GM23338 (cell line): ENCODE measurements at regions not wholly inside any gene's neighbourhood (a gene's known extent, or its start where the extent isn't known, plus 50 kb on each side); places are given as distances from the start of the nearest gene placed in this dataset.

Experiments used
- ATAC-seq: fragments of 200-7000 bp; cut with Tn5 transposase; 3 replicates; pipeline ENCODE4 v1.9.1; 2020
- DNase-seq: peaks from one replicate; pipeline ENCODE4 v3.0.0-alpha.2; 2015; ENCODE audit warnings: low spot score
- H2AFZ ChIP-seq: fragments of 200-600 bp; sonication (generic); 2 replicates; pipeline ENCODE4 v1.8.0; 2016; ENCODE audit warnings: antibody characterized with exemption, mild to moderate bottlenecking, moderate library complexity
- H3F3A ChIP-seq: fragments of 200-600 bp; sonication (generic); replicated peaks from 2 replicates; pipeline ENCODE4 v1.8.0; 2017; ENCODE audit warnings: antibody characterized with exemption, mixed run types, low read depth
- H3K27ac ChIP-seq: fragments of 200-600 bp; sonication (generic); 2 replicates; pipeline ENCODE4 v1.6.1; 2016; ENCODE audit warnings: low read depth
- H3K27me3 ChIP-seq: fragments of 200-600 bp; sonication (generic); 2 replicates; pipeline ENCODE4 v1.8.0; 2016; ENCODE audit warnings: mild to moderate bottlenecking, mixed run types, moderate library complexity; ENCODE audit not compliant: insufficient read depth
- H3K36me3 ChIP-seq: fragments of 200-600 bp; sonication (generic); 2 replicates; pipeline ENCODE4 v1.8.0; 2016; ENCODE audit warnings: mild to moderate bottlenecking; ENCODE audit not compliant: insufficient read depth
- H3K4me1 ChIP-seq: fragments of 200-600 bp; sonication (generic); 2 replicates; pipeline ENCODE4 v1.8.0; 2016; ENCODE audit warnings: mild to moderate bottlenecking, moderate library complexity; ENCODE audit not compliant: insufficient read depth
- H3K4me2 ChIP-seq: fragments of 200-600 bp; sonication (generic); 2 replicates; pipeline ENCODE4 v1.7.1; 2017; ENCODE audit warnings: mixed run types
- H3K4me3 ChIP-seq: fragments of 200-600 bp; sonication (generic); 2 replicates; pipeline ENCODE4 v1.6.1; 2016; ENCODE audit warnings: mixed run types
- H3K79me2 ChIP-seq: fragments of 200-600 bp; sonication (generic); replicated peaks from 2 replicates; pipeline ENCODE4 v1.8.0; 2017; ENCODE audit warnings: mild to moderate bottlenecking; ENCODE audit not compliant: insufficient read depth
- H3K9me2 ChIP-seq: fragments of 200-600 bp; sonication (generic); 2 replicates; pipeline ENCODE4 v1.8.0; 2017; ENCODE audit not compliant: insufficient read depth
- H4K20me1 ChIP-seq: fragments of 200-600 bp; sonication (generic); replicated peaks from 2 replicates; pipeline ENCODE4 v1.8.0; 2017; ENCODE audit warnings: mild to moderate bottlenecking; ENCODE audit not compliant: insufficient read depth
- H3K27ac Mint-ChIP-seq: 2 replicates; pipeline ENCODE4 v1.8.0; 2020; ENCODE audit warnings: inconsistent platforms, mild to moderate bottlenecking, moderate library complexity, mixed read lengths
- H3K27me3 Mint-ChIP-seq: 3 replicates; pipeline ENCODE4 v1.8.0; 2022; ENCODE audit warnings: low read depth, mild to moderate bottlenecking, moderate library complexity, mixed read lengths, inconsistent platforms; ENCODE audit not compliant: insufficient read depth, poor library complexity
- H3K36me3 Mint-ChIP-seq: 3 replicates; pipeline ENCODE4 v1.8.0; 2021; ENCODE audit warnings: low read depth, mild to moderate bottlenecking, inconsistent platforms, moderate library complexity, mixed read lengths
- H3K4me1 Mint-ChIP-seq: 3 replicates; pipeline ENCODE4 v1.8.0; 2020; ENCODE audit warnings: mild to moderate bottlenecking, inconsistent platforms, mixed read lengths
- H3K4me3 Mint-ChIP-seq: 3 replicates; pipeline ENCODE4 v1.8.0; 2021; ENCODE audit warnings: moderate library complexity, mild to moderate bottlenecking, inconsistent platforms, mixed read lengths
- H3K9me3 Mint-ChIP-seq: 3 replicates; pipeline ENCODE4 v1.8.0; 2020; ENCODE audit warnings: moderate library complexity, mild to moderate bottlenecking, inconsistent platforms, mixed read lengths
- CREB1 ChIP-seq: fragments of 250-450 bp; sonication (Bioruptor Pico); IDR thresholded peaks from 2 replicates; pipeline ENCODE4 v1.5.0; 2020; ENCODE audit warnings: low read depth, mild to moderate bottlenecking, moderate library complexity
- ETS1 ChIP-seq: IDR thresholded peaks from 2 replicates; pipeline ENCODE4 v1.6.1; 2016; ENCODE audit warnings: antibody characterized with exemption
- EZH2phosphoT487 ChIP-seq: fragments of 200-600 bp; sonication (generic); IDR thresholded peaks from one replicate; pipeline ENCODE4 v1.8.1; 2018; ENCODE audit warnings: antibody characterized with exemption; ENCODE audit not compliant: unreplicated experiment
- ZNF331 ChIP-seq: fragments of 250-450 bp; sonication (Bioruptor Pico); IDR thresholded peaks from 2 replicates; pipeline ENCODE4 v1.5.0; 2020; ENCODE audit warnings: low read depth, mild to moderate bottlenecking, moderate library complexity
- TF ChIP-seq, protein P1 (sequence below), 2 experiments: fragments of 200-600 bp in 1 of 2; sonication (generic) in 1 of 2; conservative IDR thresholded peaks; 2 replicates each; pipeline versions ENCODE4 v1.5.1 to v1.6.1; 2016 to 2017; ENCODE audit warnings: antibody characterized with exemption in 2 of 2, low read depth in 2 of 2, mild to moderate bottlenecking in 2 of 2, moderate library complexity in 1 of 2
- TF ChIP-seq, protein P2 (sequence below): fragments of 250-450 bp; sonication (Bioruptor Pico); IDR thresholded peaks from 2 replicates; pipeline ENCODE4 v1.5.0; 2020; ENCODE audit warnings: mild to moderate bottlenecking, moderate library complexity

DNA sequence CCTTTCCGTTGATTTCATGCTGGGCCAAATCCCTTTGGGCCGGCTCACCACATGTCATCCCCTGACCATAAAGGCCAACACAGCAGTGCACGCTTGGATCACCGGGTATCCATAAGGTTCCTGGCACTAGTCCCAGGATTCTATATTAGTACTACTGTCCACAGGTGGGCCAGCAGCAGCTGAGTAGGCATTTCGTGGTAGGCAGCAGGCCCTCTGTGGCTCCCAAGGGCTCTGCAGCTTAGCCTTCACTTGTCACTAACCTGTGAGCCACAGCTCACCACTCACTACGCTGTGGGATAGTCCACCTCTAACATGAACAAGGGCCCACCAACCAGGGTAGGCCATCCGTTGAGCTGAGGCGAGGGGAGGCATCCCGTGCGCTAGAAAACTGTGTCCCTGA, 89.2 kb upstream of the MALRD1 start:
- no peaks in the 10 kb centered on the region for H3K36me3 ChIP-seq
- H3K9me2 ChIP-seq, result peaks cover 3% of the 10 kb centered on the region; the same call in 1 of the 2 replicates
- H4K20me1 ChIP-seq, result no peaks in the 10 kb centered on the region
- no peaks in the 10 kb centered on the region for H3K27me3 Mint-ChIP-seq
- no peaks in the 10 kb centered on the region for H3K36me3 Mint-ChIP-seq
- H3K4me3 Mint-ChIP-seq, result no peak overlapping the region
- TF ChIP-seq, protein P1, sequence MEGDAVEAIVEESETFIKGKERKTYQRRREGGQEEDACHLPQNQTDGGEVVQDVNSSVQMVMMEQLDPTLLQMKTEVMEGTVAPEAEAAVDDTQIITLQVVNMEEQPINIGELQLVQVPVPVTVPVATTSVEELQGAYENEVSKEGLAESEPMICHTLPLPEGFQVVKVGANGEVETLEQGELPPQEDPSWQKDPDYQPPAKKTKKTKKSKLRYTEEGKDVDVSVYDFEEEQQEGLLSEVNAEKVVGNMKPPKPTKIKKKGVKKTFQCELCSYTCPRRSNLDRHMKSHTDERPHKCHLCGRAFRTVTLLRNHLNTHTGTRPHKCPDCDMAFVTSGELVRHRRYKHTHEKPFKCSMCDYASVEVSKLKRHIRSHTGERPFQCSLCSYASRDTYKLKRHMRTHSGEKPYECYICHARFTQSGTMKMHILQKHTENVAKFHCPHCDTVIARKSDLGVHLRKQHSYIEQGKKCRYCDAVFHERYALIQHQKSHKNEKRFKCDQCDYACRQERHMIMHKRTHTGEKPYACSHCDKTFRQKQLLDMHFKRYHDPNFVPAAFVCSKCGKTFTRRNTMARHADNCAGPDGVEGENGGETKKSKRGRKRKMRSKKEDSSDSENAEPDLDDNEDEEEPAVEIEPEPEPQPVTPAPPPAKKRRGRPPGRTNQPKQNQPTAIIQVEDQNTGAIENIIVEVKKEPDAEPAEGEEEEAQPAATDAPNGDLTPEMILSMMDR (conservative IDR thresholded peaks at IDR 0.05; ENCODE audit: low read depth in 2 of 2), result no peak
- TF ChIP-seq EZH2phosphoT487 (no peak), ETS1 (no peak)
- H3K79me2 ChIP-seq, result no peaks in the 10 kb centered on the region
- ATAC-seq (no peak), DNase-seq (no peak)
- H3K27ac Mint-ChIP-seq, result no peak overlapping the region
- no peak overlapping the region for H3K4me3 ChIP-seq
- no peaks in the 10 kb centered on the region for H3K27me3 ChIP-seq
- H3K4me1 ChIP-seq, result no peaks in the 10 kb centered on the region
- H3K9me3 Mint-ChIP-seq, result peaks cover 7% of the 10 kb centered on the region
- H3K4me2 ChIP-seq, result no peak overlapping the region
- H2AFZ ChIP-seq, result no peak overlapping the region
- H3K27ac ChIP-seq, result no peak overlapping the region
- no peaks in the 10 kb centered on the region for H3K4me1 Mint-ChIP-seq
- H3F3A ChIP-seq, result no peaks in the 10 kb centered on the region

DNA sequence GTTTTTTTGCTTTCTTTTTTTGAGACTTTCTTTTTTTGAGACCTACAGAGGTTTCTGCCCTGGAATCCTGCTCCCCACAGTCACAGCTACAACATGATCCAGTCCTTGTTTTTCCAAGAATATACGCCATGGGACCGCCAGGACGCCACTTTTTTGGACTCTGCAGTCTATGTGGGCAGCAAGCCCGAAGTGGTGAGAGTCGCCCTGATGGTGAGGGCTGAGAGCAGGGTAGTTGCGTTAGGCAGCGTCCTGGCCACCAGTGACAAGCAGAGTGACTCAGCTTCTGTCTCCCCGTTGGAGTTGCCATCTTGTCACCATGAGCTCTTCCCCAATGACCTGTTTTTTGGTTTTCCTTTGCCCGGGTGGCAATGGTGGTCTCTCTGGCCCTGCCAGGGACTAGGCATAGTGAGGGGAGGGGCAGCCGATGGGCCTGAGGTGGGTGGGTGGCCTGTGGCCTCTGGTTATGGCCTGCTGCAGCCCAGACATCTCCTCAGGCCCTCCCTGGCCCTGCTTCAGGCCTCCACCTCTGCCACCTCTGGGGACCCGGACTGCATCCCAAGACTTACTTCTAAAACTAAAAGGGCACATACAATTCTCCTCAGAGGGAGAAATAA, 88.0 kb upstream of the MALRD1 start:
- DNase-seq, result no peak
- no peaks in the 10 kb centered on the region for H3K4me1 Mint-ChIP-seq
- H3K9me3 Mint-ChIP-seq, result peaks cover 7% of the 10 kb centered on the region
- Histone ChIP-seq H3K27me3 (no peaks in the 10 kb centered on the region), H3K36me3 (no peaks in the 10 kb centered on the region), H3K4me2 (no peak overlapping the region), H2AFZ (no peak overlapping the region), H3K27ac (no peak overlapping the region), H3K4me3 (no peak overlapping the region), H3K79me2 (no peaks in the 10 kb centered on the region), H4K20me1 (no peaks in the 10 kb centered on the region), H3K9me2 (no peaks in the 10 kb centered on the region; the same call in 1 of the 2 replicates), H3F3A (no peaks in the 10 kb centered on the region), H3K4me1 (no peaks in the 10 kb centered on the region)
- no peak for ATAC-seq
- H3K4me3 Mint-ChIP-seq, result no peak overlapping the region
- TF ChIP-seq ZNF331 (CRISPR knock-in tag) (no peak), CREB1 (CRISPR knock-in tag) (no peak)
- TF ChIP-seq, protein P2, sequence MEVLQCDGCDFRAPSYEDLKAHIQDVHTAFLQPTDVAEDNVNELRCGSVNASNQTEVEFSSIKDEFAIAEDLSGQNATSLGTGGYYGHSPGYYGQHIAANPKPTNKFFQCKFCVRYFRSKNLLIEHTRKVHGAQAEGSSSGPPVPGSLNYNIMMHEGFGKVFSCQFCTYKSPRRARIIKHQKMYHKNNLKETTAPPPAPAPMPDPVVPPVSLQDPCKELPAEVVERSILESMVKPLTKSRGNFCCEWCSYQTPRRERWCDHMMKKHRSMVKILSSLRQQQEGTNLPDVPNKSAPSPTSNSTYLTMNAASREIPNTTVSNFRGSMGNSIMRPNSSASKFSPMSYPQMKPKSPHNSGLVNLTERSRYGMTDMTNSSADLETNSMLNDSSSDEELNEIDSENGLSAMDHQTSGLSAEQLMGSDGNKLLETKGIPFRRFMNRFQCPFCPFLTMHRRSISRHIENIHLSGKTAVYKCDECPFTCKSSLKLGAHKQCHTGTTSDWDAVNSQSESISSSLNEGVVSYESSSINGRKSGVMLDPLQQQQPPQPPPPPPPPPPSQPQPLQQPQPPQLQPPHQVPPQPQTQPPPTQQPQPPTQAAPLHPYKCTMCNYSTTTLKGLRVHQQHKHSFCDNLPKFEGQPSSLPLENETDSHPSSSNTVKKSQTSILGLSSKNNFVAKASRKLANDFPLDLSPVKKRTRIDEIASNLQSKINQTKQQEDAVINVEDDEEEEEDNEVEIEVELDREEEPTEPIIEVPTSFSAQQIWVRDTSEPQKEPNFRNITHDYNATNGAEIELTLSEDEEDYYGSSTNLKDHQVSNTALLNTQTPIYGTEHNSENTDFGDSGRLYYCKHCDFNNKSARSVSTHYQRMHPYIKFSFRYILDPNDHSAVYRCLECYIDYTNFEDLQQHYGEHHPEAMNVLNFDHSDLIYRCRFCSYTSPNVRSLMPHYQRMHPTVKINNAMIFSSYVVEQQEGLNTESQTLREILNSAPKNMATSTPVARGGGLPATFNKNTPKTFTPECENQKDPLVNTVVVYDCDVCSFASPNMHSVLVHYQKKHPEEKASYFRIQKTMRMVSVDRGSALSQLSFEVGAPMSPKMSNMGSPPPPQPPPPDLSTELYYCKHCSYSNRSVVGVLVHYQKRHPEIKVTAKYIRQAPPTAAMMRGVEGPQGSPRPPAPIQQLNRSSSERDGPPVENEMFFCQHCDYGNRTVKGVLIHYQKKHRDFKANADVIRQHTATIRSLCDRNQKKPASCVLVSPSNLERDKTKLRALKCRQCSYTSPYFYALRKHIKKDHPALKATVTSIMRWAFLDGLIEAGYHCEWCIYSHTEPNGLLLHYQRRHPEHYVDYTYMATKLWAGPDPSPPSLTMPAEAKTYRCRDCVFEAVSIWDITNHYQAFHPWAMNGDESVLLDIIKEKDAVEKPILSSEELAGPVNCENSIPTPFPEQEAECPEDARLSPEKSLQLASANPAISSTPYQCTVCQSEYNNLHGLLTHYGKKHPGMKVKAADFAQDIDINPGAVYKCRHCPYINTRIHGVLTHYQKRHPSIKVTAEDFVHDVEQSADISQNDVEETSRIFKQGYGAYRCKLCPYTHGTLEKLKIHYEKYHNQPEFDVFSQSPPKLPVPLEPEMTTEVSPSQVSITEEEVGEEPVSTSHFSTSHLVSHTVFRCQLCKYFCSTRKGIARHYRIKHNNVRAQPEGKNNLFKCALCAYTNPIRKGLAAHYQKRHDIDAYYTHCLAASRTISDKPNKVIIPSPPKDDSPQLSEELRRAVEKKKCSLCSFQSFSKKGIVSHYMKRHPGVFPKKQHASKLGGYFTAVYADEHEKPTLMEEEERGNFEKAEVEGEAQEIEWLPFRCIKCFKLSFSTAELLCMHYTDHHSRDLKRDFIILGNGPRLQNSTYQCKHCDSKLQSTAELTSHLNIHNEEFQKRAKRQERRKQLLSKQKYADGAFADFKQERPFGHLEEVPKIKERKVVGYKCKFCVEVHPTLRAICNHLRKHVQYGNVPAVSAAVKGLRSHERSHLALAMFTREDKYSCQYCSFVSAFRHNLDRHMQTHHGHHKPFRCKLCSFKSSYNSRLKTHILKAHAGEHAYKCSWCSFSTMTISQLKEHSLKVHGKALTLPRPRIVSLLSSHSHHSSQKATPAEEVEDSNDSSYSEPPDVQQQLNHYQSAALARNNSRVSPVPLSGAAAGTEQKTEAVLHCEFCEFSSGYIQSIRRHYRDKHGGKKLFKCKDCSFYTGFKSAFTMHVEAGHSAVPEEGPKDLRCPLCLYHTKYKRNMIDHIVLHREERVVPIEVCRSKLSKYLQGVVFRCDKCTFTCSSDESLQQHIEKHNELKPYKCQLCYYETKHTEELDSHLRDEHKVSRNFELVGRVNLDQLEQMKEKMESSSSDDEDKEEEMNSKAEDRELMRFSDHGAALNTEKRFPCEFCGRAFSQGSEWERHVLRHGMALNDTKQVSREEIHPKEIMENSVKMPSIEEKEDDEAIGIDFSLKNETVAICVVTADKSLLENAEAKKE (CRISPR knock-in tag), result no peak
- no peak overlapping the region for H3K27ac Mint-ChIP-seq
- H3K36me3 Mint-ChIP-seq, result no peaks in the 10 kb centered on the region
- H3K27me3 Mint-ChIP-seq, result no peaks in the 10 kb centered on the region
